ENCODE measurements at regions not wholly inside any gene's neighbourhood (a gene's known extent, or its start where the extent isn't known, plus 50 kb on each side); places are given as distances from the start of the nearest gene placed in this dataset.
A peak's percentile ranks its signal among the peaks of the same experiment; 100 is the strongest.
"Not testable (repeated sequence)": the region's sequence is repeated elsewhere in the genome, so short reads cannot be mapped to it uniquely, and the experiment has no call there.

DNA sequence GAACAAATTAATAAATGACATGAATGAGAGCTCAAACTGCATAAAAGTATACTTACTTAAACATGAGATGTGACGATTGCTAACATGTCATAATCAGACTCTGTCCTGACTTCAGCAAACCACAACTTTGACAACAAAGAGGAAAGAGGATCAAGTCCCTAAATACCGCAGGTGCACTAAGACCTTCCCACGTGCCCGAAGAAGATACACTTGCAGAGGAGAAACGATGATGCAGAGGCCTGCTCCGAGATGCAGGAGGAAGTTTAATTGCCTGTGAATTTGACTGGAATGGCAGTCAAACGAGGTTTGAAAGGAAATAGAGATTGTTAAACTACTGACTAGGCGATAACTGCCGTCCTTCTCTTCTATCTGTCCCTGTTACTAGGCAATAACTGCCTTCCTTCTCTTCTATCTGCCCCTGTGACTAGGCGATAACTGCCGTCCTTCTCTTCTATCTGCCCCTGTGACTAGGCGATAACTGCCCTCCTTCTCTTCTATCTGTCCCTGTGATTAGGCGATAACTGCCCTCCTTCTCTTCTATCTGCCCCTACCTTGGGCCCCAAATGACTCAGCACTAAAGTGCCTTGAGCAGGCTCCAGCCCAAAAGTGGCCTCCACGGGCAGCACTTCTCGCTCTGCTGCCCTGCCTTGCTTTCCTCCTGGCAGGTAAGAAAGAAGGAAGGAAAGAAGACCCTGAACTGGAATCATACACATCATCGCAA, 2226.0 kb upstream of the DEFB115 start:
- not testable (repeated sequence) for DNase-seq (ENCODE audit: low read depth in 3 of 3, low spot score in 1 of 3)

DNA sequence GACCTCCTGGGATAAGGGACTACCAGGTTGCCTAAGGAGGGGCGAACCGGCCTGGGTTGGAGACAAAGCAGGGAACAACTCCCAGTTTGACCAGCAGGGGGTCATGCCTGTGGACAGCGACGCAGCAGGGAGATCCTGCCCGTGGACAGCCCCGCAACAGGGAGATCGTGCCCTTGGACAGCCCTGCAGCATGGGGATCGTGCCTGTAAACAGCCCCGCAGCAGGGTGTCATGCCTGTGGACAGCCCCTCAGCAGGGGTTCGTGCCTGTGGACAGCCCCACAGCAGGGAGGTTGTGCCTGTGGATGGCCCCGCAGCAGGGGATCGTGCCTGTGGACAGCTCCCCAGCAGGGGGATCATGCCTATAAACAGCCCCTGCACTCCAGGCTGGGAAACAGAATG, 2213.2 kb upstream of the DEFB115 start:
- not testable (repeated sequence) for DNase-seq (ENCODE audit: low read depth in 3 of 3, low spot score in 1 of 3)

DNA sequence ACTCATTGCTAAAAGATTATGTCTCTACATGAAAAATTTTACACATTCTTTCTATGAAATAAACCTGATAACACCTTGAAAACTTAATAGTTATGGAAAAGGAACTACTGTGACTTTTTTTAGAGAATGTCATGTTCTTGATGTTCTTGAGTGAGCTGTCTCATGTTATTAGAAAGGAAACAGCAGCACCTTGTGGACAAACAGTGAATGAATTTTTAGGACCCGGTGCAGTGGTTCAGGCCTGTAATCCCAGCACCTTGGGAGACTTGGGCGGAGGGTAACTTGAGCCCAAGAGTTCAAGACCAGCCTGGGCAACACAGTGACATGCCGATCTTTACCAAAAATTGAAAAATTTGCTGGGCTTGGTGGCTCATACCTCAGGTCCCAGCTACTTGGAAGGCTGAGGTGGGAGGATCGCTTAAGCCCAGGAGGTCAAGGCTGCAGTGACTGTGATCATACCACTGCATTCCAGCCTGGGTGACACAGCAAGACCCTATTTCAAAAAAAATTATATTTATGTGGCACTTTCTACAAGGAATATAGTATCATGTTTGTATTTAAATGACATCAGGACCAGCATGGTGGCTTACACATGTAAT, 2207.4 kb upstream of the DEFB115 start:
- DNase-seq (ENCODE audit: low read depth in 3 of 3, low spot score in 1 of 3) = not testable (repeated sequence)

- DNase-seq (ENCODE audit: low read depth in 3 of 3, low spot score in 1 of 3) = not testable (repeated sequence)
Measured at GRCh38 chr20:29057866-29058484, 2199.5 kb upstream of the DEFB115 start.

GRCh38 chr20:29062451-29062850, 2195.0 kb upstream of the DEFB115 start:
- DNase-seq (ENCODE audit: low read depth in 3 of 3, low spot score in 1 of 3) = not testable (repeated sequence)

- DNase-seq (ENCODE audit: low read depth in 3 of 3, low spot score in 1 of 3) = not testable (repeated sequence)
Measured at GRCh38 chr20:29066341-29066740, 2191.1 kb upstream of the DEFB115 start.

DNA sequence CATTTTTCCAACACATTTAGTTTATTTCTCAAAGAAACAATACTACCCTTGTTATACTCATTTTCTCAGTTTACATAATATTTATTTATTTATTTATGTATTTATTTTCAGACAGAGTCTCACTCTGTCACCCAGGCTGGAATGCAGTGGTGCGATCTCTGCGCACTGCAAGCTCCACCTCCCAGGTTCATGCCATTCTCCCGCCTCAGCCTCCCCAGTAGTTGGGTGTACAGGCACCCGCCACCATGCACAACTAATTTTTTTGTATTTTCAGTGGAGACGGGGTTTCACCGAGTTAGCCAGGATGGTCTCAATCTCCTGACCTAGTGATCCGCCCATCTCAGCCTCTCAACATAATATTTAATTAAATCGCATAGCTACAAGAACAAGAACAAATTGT, 2183.8 kb upstream of the DEFB115 start:
- DNase-seq (ENCODE audit: low read depth in 3 of 3, low spot score in 1 of 3) = not testable (repeated sequence)

DNA sequence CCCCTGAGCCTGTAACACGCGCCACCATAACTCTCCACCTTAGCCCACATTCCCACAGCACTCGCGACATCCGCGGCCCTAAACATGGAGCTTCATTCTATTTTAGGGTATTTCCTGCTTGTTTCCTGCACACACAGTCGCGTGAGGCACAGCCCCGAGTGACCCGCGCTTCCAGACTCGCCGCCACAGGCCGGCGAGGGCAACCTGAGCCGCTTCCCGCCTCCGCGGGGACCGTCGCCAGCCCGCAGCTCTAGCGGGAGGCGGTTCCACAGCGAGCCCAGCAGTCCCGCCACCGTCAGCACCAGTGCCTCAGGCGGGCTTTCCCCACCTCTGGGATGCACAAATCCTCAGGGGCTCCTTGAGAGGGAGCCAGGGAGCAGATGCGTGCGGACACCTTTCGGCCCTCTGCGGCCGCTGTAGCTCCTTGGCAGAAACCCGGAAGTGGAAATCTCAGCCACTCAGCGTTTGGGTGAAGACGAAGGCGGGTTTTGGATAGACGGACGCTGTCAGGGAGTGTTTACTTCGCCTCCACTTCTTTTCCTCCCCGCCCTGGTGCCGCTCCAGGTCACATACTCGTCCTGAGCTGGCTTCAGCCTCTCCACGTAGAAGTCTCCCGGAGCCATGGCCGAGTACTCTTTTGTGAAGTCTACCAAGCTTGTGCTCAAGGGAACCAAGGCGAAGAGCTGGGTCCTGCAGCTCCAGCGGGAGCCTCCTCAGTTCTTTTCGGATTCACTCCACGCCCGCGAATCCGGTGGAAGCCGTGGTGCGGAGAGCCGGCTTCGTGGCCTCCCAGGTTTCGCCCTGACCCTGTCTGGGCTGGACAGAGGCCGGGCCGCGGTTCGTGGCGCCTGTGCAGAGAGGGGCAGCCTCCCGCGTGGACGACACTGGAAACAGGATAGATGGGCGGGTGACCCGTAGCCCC, 2177.4 kb upstream of the DEFB115 start:
- DNase-seq (ENCODE audit: low read depth in 3 of 3, low spot score in 1 of 3) = peak in 1 of 3 donors; percentile 7

DNA sequence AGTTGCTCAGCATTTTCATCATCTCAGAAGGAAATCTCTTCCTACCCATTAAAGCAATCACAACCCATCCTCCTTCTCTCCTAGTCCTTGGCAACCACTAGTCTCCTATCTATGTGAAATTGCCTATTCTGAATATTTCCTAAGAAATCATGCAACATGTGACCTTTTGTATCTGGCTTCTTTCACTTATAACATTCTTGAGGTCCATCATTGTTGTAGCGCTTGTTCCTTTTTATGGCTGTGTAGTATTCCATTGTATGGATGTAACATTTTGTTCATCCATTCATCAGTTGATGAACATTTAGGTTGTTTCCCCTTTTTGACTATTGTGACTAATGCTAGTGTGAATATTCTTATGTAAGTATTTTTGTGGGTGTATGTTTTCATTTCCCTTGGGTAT, 2175.8 kb upstream of the DEFB115 start:
- DNase-seq (ENCODE audit: low read depth in 3 of 3, low spot score in 1 of 3) = not testable (repeated sequence)

DNA sequence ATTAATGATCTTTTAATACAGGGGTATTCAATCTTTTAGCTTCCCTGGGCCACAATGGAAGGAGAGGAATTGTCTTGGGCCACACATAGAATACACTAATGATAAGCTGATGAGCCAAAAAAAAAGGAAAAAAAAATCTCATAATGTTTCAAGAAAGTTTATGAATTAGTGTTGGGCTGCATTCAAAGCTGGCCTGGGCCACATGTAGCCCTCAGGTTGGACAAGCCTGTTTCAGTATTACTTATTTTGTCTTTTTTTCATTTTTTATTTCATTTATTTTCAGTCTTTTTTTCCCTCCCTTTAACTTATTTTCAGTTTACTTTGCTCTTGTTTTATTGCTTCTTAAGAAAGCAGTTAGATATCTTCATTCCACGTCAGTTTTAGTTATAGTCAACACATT, 2171.8 kb upstream of the DEFB115 start:
- DNase-seq (ENCODE audit: low read depth in 3 of 3, low spot score in 1 of 3) = no peak

- DNase-seq (ENCODE audit: low read depth in 3 of 3, low spot score in 1 of 3) = not testable (repeated sequence)
Measured at GRCh38 chr20:29086145-29086718, 2171.2 kb upstream of the DEFB115 start.

GRCh38 chr20:29086938-29087337, 2170.5 kb upstream of the DEFB115 start:
- DNase-seq (ENCODE audit: low read depth in 3 of 3, low spot score in 1 of 3) = no peak

DNA sequence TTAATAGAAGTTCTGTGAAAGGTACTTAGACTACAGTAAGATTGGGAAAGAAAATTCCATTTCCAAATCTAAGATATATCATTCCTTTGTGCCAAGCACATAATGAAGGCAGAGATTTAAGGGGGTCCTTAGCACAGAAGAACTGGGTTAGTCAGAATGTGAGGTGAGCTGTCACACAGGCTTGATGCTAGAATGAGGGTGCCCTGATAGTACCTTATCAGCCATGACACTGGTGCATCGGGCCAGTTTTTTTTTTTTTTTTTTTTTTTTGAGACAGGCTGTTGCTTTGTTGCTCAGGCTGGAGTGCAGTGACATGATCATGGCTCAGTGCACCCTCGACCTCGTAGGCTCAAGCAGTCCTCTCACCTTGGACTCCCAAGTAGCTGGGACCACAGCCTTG, 2169.6 kb upstream of the DEFB115 start:
- DNase-seq (ENCODE audit: low read depth in 3 of 3, low spot score in 1 of 3) = not testable (repeated sequence)

GRCh38 chr20:29088472-29088871, 2169.0 kb upstream of the DEFB115 start:
- not testable (repeated sequence) for DNase-seq (ENCODE audit: low read depth in 3 of 3, low spot score in 1 of 3)

DNA sequence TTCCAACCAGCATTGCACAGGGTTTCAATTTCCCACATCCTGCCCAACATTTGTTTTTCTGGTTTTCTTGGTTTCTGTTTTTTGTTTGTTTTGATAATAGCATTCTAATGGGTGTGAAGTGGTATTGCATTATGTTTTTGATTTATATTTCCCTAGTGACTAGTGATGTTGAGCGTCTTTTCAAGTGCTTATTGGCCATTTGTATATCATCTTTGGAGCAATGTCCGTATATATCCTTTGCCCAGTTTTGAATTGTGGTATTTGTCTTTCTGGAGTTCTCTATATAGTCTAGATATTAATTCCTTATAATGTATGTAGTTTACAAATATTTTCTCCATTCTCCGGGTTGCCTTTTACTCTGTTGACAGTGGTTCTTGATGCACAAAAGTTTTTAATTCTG, 2168.1 kb upstream of the DEFB115 start:
- not testable (repeated sequence) for DNase-seq (ENCODE audit: low read depth in 3 of 3, low spot score in 1 of 3)

GRCh38 chr20:29093958-29094357, 2163.5 kb upstream of the DEFB115 start:
- DNase-seq (ENCODE audit: low read depth in 3 of 3, low spot score in 1 of 3) = not testable (repeated sequence)

GRCh38 chr20:29096695-29097094, 2160.8 kb upstream of the DEFB115 start:
- not testable (repeated sequence) for DNase-seq (ENCODE audit: low read depth in 3 of 3, low spot score in 1 of 3)

GRCh38 chr20:29107884-29108283, 2149.6 kb upstream of the DEFB115 start:
- not testable (repeated sequence) for DNase-seq (ENCODE audit: low read depth in 3 of 3, low spot score in 1 of 3)

- not testable (repeated sequence) for DNase-seq (ENCODE audit: low read depth in 3 of 3, low spot score in 1 of 3)
Measured at GRCh38 chr20:29109386-29109785, 2148.1 kb upstream of the DEFB115 start.

DNA sequence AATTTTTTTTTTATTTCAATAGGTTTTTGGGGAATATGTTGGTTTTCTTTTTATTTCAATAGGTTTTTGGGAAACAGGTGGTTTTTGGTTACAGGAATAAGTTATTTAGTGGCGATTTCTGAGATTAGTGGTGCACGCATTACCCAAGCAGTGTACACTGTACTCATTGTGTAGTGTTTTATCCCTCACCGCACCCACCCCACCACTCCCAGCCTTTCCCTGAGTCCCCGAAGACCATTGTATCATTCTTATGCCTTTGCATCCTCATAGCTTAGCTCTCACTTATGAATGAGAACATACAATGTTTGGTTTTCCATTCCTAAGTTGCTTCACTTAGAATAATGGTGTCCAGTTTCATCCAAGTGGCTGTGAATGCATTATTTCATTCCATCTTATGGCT, 2142.4 kb upstream of the DEFB115 start:
- DNase-seq (ENCODE audit: low read depth in 3 of 3, low spot score in 1 of 3) = not testable (repeated sequence)

DNA sequence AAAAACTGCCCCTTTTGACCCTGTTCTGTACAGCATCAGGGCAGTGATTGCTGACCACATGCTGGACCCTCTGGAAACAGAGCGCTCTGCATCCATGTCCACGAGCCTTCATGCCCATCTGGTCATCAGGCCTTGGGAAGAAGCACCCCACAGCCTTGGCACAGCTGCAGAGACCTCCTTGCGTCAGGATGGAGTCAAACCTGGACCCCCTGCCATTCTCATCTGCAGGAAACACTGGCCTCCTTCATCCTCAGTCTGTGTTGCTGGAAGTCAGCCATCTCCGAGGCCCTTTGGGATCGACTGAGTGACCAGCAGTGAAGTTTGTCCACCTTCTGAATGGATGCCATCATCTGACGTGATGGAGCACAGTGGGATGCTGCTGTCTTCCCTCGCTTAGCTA, 2138.3 kb upstream of the DEFB115 start:
- no peak for DNase-seq (ENCODE audit: low read depth in 3 of 3, low spot score in 1 of 3)
